IMR-90 (cell line): ENCODE measurements at regions not wholly inside any gene's neighbourhood (a gene's known extent, or its start where the extent isn't known, plus 50 kb on each side); places are given as distances from the start of the nearest gene placed in this dataset.

ENCODE experiments used
- CHD1 ChIP-seq: IDR thresholded peaks from 2 replicates; pipeline ENCODE4 v1.6.1; 2012; ENCODE audit warnings: low read depth, low read length, improper control_type of control experiment
- CTCF ChIP-seq: conservative IDR thresholded peaks from 2 replicates; pipeline ENCODE4 v1.5.1; 2012; ENCODE audit warnings: mild to moderate bottlenecking, low read depth, low read length, improper control_type of control experiment
- MXI1 ChIP-seq: IDR thresholded peaks from 2 replicates; pipeline ENCODE4 v1.6.1; 2012; ENCODE audit warnings: low read depth, mild to moderate bottlenecking, low read length, moderate library complexity, borderline replicate concordance
- POLR2A ChIP-seq: IDR thresholded peaks from 2 replicates; pipeline ENCODE4 v1.6.1; 2012; ENCODE audit warnings: mild to moderate bottlenecking, low read depth, low read length
- RFX5 ChIP-seq: IDR thresholded peaks from 2 replicates; pipeline ENCODE4 v1.8.0; 2012; ENCODE audit warnings: low read depth, mild to moderate bottlenecking, low read length, moderate library complexity
- USF2 ChIP-seq: fragments of 150-350 bp; IDR thresholded peaks from 2 replicates; pipeline ENCODE4 v1.6.1; 2017; ENCODE audit warnings: mild to moderate bottlenecking, antibody characterized with exemption, low read length, low read depth

- no peak for TF ChIP-seq CTCF
- no peak for TF ChIP-seq RFX5
- TF ChIP-seq POLR2A: no peak
- TF ChIP-seq USF2: no peak
- TF ChIP-seq MXI1: no peak
- no peak for TF ChIP-seq CHD1
These were observed 372.2 kb downstream of the DIPK2A start for GRCh38 chr3:144343777-144344176.
